Sigmoid colon (tissue), 6 donors: ENCODE measurements at regions not wholly inside any gene's neighbourhood (a gene's known extent, or its start where the extent isn't known, plus 50 kb on each side); places are given as distances from the start of the nearest gene placed in this dataset.

Experiments used
- DNase-seq: peaks from one replicate; pipeline ENCODE4 v3.0.0-alpha.2; 2019
- H3K27ac ChIP-seq, 4 donors: fragments of 200-600 bp; sonication (generic); one replicate each; pipeline ENCODE4 v1.5.1; 2016 to 2019; ENCODE audit warnings: mild to moderate bottlenecking in 1 of 4
- H3K27me3 ChIP-seq, 3 donors: fragments of 200-600 bp; sonication (generic); one replicate each; pipeline ENCODE4 v1.5.1; 2019; ENCODE audit warnings: mild to moderate bottlenecking in 1 of 3
- H3K36me3 ChIP-seq, 4 donors: fragments of 200-600 bp; sonication (generic); one replicate each; pipeline ENCODE4 v1.5.1; 2016 to 2019
- H3K4me1 ChIP-seq, 4 donors: fragments of 200-600 bp; sonication (generic); one replicate each; pipeline ENCODE4 v1.5.1; 2017 to 2019
- H3K4me3 ChIP-seq, 4 donors: fragments of 200-600 bp; sonication (generic); one replicate each; pipeline ENCODE4 v1.5.1; 2017 to 2019; ENCODE audit warnings: mild to moderate bottlenecking in 2 of 4, moderate library complexity in 1 of 4
- H3K9me3 ChIP-seq, 4 donors: fragments of 200-600 bp in 3 of 4; sonication (generic) in 3 of 4; one replicate each; pipeline versions ENCODE4 v1.5.1 to v1.6.1; 2013 to 2019
- EP300 ChIP-seq, 4 donors: sonication (generic); formaldehyde crosslinking; IDR thresholded peaks; one replicate each; pipeline ENCODE4 v1.6.1; 2017; ENCODE audit warnings: antibody characterized with exemption in 4 of 4
- POLR2A ChIP-seq, 2 donors: fragments of 450-650 bp; IDR thresholded peaks; one replicate each; pipeline ENCODE4 v1.6.1; 2016; ENCODE audit warnings: antibody characterized with exemption in 2 of 2, mild to moderate bottlenecking in 2 of 2, moderate library complexity in 2 of 2
- POLR2AphosphoS5 ChIP-seq, 4 donors: sonication (generic); formaldehyde crosslinking; IDR thresholded peaks; one replicate each; pipeline ENCODE4 v1.6.1; 2017; ENCODE audit warnings: antibody characterized with exemption in 4 of 4
- WGBS, 2 donors: extraction: QIAGEN DNeasy Blood & Tissue Kit; methylation state at CpG; one replicate each; pipeline ENCODE4 v1.1.7; 2013; 5-methylcytosine and 5-hydroxymethylcytosine counted together
- intact Hi-C: fragments of 100-400 bp; cut with DNase I; formaldehyde crosslinking; loops from one replicate; pipeline ENCODE4 v1.15.1; 2023
- TF ChIP-seq, protein P1 (sequence below), 4 experiments: fragments of 450-650 bp in 3 of 4; fragments of 200-600 bp in 1 of 4; IDR thresholded peaks; one replicate each; pipeline ENCODE4 v1.5.1; 2016 to 2019; ENCODE audit warnings: antibody characterized with exemption in 4 of 4, mild to moderate bottlenecking in 3 of 4, moderate library complexity in 2 of 4
- donor health status: healthy with polysubstance abuse.
- donor health status: healthy.

DNA sequence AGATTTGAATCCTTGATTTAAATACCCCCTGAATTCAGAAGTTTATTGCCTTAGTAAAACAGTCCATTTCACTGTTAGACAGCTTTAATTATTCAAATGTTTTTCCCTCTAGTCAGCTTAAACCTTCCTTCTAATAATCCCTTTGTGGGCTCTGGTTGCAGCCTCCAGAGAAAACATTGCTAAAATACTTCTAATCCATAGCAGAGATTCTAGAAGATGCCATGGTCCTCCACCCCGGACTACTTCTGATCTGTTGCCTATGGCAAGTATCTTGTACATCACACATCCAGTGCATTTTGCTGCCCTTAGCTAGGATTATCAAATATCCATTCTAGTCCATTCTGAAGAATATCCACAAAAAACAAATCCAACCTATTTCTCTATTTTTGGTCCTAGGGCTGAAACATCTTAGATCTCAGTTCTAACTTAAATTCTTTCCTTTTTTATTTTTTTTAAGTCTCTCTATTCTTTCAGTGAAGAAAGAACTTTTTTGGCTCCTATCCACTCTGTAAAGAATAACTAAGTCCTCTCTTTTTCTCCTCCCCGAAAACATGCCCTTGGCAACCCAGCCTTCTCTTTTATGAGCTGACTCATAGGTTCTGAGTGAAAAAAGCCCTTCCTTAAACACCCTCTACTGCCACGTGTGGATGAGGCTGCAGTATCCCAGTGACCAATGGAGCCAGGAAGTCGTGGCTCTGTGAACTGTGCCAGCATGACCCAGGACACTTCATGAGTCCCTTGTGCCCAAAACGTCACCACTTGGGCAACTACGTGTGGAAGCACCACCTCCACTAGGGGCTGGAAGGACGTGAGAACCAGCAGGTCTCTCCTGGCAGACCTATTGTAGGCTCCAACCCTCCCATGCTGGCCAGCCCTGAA, 349.8 kb downstream of the TNS1 start:
- no peaks in the 10 kb centered on the region for H3K27me3 ChIP-seq

DNA sequence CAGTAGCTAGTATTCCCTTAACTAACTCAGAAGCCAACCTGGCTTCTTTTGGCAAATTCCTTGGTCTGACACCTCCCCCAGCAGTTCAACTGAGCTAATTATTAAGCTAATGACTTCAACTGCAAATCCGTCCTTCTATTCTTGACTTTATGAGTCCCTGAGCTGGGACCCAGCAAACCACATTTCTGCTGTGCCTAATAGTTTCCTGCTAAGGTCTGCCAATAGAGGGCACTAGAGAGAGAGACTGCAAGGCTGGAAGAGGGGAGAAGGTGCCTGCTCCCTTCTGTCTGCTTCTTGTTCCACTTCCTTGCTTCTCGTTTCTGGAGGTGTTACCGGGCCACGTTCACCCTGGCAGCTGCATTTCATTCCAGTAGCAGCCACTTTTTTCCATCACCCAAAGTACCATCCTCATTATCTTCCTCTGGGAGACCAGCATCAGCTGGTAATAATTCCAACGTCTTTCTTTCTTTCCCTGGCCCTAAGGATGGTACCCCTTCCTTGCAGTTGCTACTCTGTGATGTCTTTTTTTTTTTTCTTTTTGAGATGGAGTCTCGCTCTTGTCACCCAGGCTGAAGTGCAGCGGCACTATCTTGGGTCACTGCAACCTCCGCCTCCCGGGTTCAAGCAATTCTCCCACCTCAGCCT, 352.0 kb downstream of the TNS1 start:
- Histone ChIP-seq H3K36me3 (no peaks in the 10 kb centered on the region), H3K27ac (peak overlapping the region in 2 of 4 donors; percentile 11 to 30), H3K27me3 (no peaks in the 10 kb centered on the region), H3K9me3 (no peaks in the 10 kb centered on the region), H3K4me3 (no peak overlapping the region), H3K4me1 (peaks cover 0 to 46% (median 28%) of the 10 kb centered on the region in 4 donors)
- TF ChIP-seq POLR2AphosphoS5 (IDR thresholded peaks at IDR 0.05) (peak in 1 of 4 donors; percentile 13), EP300 (IDR thresholded peaks at IDR 0.05) (no peak)
- TF ChIP-seq, protein P1, sequence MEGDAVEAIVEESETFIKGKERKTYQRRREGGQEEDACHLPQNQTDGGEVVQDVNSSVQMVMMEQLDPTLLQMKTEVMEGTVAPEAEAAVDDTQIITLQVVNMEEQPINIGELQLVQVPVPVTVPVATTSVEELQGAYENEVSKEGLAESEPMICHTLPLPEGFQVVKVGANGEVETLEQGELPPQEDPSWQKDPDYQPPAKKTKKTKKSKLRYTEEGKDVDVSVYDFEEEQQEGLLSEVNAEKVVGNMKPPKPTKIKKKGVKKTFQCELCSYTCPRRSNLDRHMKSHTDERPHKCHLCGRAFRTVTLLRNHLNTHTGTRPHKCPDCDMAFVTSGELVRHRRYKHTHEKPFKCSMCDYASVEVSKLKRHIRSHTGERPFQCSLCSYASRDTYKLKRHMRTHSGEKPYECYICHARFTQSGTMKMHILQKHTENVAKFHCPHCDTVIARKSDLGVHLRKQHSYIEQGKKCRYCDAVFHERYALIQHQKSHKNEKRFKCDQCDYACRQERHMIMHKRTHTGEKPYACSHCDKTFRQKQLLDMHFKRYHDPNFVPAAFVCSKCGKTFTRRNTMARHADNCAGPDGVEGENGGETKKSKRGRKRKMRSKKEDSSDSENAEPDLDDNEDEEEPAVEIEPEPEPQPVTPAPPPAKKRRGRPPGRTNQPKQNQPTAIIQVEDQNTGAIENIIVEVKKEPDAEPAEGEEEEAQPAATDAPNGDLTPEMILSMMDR (IDR thresholded peaks at IDR 0.05) = peak; percentile 24 to 58 (median 52)
- intact Hi-C loops = loop anchor here (5.0 kb wide), 1 partner anchor 61 kb away; no protein-coding TSS in a partner anchor
- WGBS, 2 donors = 54 to 57% methylated on average over 9 of the region's 9 CpGs
- DNase-seq = no peak

More for the DNA sequence above, 349.8 kb downstream of the TNS1 start:
- Histone ChIP-seq H3K9me3 (no peaks in the 10 kb centered on the region), H3K4me1 (peaks cover 0 to 49% (median 31%) of the 10 kb centered on the region in 4 donors), H3K4me3 (no peak overlapping the region), H3K27ac (peak overlapping the region; percentile 55 to 83 (median 79)), H3K36me3 (no peaks in the 10 kb centered on the region)
- peak; percentile 87 for DNase-seq
- TF ChIP-seq, protein P1 (IDR thresholded peaks at IDR 0.05) = no peak
- TF ChIP-seq POLR2A (IDR thresholded peaks at IDR 0.05) (no peak), POLR2AphosphoS5 (IDR thresholded peaks at IDR 0.05) (peak; percentile 19 to 83 (median 50)), EP300 (IDR thresholded peaks at IDR 0.05) (peak in 1 of 4 donors; percentile 75)
- intact Hi-C loops = loop anchor here (5.0 kb wide), 1 partner anchor 59 kb away; no protein-coding TSS in a partner anchor
- 21 to 41% methylated on average over 7 of the region's 7 CpGs for WGBS, 2 donors

DNA sequence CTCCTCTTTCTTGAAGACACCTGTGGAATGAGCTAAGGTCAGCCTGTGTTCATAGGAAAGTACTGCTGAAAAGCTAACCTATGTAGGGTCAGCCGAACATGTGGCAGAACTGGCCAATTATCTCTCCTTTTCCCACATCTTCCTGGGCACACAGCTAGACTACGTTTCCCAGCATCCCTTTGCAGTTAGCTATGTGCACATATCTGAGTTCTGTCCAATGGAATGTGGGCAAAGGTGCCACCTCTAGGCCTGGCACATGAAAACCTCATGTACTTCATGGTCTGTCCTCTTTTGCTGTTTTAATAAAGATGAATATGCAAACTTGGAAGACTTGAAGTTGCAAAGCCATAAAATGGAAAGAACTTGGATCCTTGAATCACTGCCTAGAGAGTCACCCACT, 352.6 kb downstream of the TNS1 start:
- no peak for DNase-seq
- Histone ChIP-seq H3K36me3 (no peaks in the 10 kb centered on the region), H3K9me3 (no peaks in the 10 kb centered on the region), H3K4me1 (peaks cover 0 to 40% (median 27%) of the 10 kb centered on the region in 4 donors), H3K27ac (peak overlapping the region in 1 of 4 donors; percentile 11), H3K27me3 (no peaks in the 10 kb centered on the region), H3K4me3 (no peak overlapping the region)
- 70 to 90% methylated on average over 2 of the region's 2 CpGs for WGBS, 2 donors
- TF ChIP-seq EP300 (IDR thresholded peaks at IDR 0.05) = no peak
- no peak for TF ChIP-seq POLR2A (IDR thresholded peaks at IDR 0.05)
- TF ChIP-seq, protein P1 (IDR thresholded peaks at IDR 0.05) = no peak
- no peak for TF ChIP-seq POLR2AphosphoS5 (IDR thresholded peaks at IDR 0.05)
- intact Hi-C loops = loop anchor here (5.0 kb wide), 1 partner anchor 62 kb away; no protein-coding TSS in a partner anchor

DNA sequence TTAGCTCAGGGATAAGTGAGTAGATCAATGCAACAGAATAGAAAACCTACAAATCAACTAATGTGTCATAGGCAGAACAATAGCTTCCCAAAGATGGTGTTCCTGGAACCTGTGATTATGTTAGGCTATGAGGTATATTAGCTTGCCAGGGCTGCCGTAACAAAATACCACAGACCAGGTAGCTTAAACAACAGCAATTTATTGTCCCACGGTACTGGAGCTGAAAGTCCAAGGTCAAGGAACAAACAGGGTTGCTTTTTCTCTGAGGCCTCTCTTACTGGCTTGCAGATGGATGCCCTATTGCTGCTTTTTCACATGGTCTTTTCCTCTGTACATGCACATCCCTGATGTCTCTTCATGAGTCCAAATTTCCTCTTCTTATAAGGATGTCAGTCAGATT, 354.9 kb downstream of the TNS1 start:
- Histone ChIP-seq H3K9me3 (no peaks in the 10 kb centered on the region), H3K27ac (no peak overlapping the region), H3K27me3 (no peaks in the 10 kb centered on the region), H3K36me3 (no peaks in the 10 kb centered on the region), H3K4me3 (no peak overlapping the region), H3K4me1 (peaks cover 0 to 44% (median 30%) of the 10 kb centered on the region in 4 donors)
- TF ChIP-seq EP300 (IDR thresholded peaks at IDR 0.05) (no peak), POLR2AphosphoS5 (IDR thresholded peaks at IDR 0.05) (no peak), POLR2A (IDR thresholded peaks at IDR 0.05) (no peak)
- TF ChIP-seq, protein P1 (IDR thresholded peaks at IDR 0.05) = no peak
- DNase-seq = no peak
- WGBS, 2 donors = 33 to 76% methylated on average over 2 of the region's 2 CpGs
- intact Hi-C loops = no loop called here
